Progenitor cell of endocrine pancreas (in vitro differentiated cells): ENCODE measurements at regions not wholly inside any gene's neighbourhood (a gene's known extent, or its start where the extent isn't known, plus 50 kb on each side); places are given as distances from the start of the nearest gene placed in this dataset.

Experiments
- DNase-seq: peaks from one replicate; pipeline ENCODE4 v3.0.0; 2021; ENCODE audit warnings: low spot score; ENCODE audit not compliant: unreplicated experiment
- H3K27ac Mint-ChIP-seq: 2 replicates; pipeline ENCODE4 v1.8.0; 2021; ENCODE audit warnings: mild to moderate bottlenecking, moderate library complexity, mixed read lengths
- H3K27me3 Mint-ChIP-seq: 2 replicates; pipeline ENCODE4 v1.8.0; 2021; ENCODE audit warnings: mixed read lengths
- H3K36me3 Mint-ChIP-seq: 2 replicates; pipeline ENCODE4 v1.8.0; 2022; ENCODE audit warnings: mixed read lengths; ENCODE audit not compliant: insufficient read depth
- H3K4me1 Mint-ChIP-seq: 2 replicates; pipeline ENCODE4 v1.8.0; 2021; ENCODE audit warnings: low read depth, mixed read lengths
- H3K4me3 Mint-ChIP-seq: 2 replicates; pipeline ENCODE4 v1.8.0; 2021; ENCODE audit warnings: low read depth, mild to moderate bottlenecking, moderate library complexity, mixed read lengths
- H3K9me3 Mint-ChIP-seq: 2 replicates; pipeline ENCODE4 v1.8.0; 2021; ENCODE audit warnings: low read depth, mixed read lengths
- CTCF ChIP-seq: fragments of 200-600 bp; sonication (generic); IDR thresholded peaks from one replicate; pipeline ENCODE4 v1.5.0; 2021; ENCODE audit warnings: antibody characterized with exemption, mild to moderate bottlenecking; ENCODE audit not compliant: unreplicated experiment

- H3K9me3 Mint-ChIP-seq = peaks cover 6% of the 10 kb centered on the region
Measured at GRCh38 chr15:100712226-100712625, 109.8 kb downstream of the ASB7 start.

GRCh38 chr15:100713163-100713867 lies 110.9 kb downstream of the ASB7 start:
- Mint-ChIP-seq H3K36me3 (no peaks in the 10 kb centered on the region), H3K4me1 (peaks cover 31% of the 10 kb centered on the region), H3K27me3 (peaks cover 61% of the 10 kb centered on the region), H3K9me3 (peaks cover 6% of the 10 kb centered on the region), H3K27ac (no peak overlapping the region), H3K4me3 (no peak overlapping the region)
- no peak for DNase-seq
- TF ChIP-seq CTCF = no peak

More at GRCh38 chr15:100712226-100712625, 109.8 kb downstream of the ASB7 start:
- Mint-ChIP-seq H3K27me3 (peaks cover 59% of the 10 kb centered on the region), H3K36me3 (peaks cover under 1% of the 10 kb centered on the region), H3K4me1 (peaks cover 31% of the 10 kb centered on the region), H3K27ac (no peak overlapping the region), H3K4me3 (no peak overlapping the region)
- DNase-seq = no peak
- TF ChIP-seq CTCF = no peak

DNA sequence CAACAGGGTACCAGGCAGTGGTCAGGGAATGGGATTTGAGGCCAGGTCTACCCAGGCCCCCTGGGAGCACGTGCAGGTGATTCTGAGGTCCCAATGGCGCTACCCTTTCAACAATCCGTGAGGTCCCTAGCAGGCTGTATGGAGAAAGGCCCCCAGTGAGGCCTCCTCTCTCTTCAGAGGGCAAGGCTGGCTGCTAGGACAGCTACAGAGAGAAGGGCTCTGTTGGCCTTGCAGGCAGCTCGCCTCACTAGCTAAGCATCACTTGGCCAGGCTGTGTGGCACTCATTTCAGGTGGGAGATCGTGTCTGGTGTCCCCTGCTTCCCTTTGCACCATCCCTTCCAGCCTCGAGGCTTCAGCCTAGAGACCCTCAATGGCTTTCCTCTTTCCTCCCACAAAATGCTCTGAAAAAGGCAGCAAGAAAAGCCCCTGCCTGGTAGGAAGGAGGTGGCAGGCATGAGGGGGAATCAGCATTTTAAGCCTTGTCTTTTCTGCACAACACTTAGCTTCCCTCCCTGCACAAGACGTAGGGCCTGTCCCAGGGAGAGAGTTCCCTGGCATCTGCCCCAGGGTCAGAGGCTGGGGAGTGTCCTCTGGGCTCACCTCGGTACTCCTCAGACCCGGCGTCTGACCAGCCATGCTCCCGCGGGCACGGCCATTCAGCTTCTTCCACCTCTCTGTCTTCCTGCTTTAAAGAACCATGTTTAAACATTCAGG lies 111.8 kb downstream of the ASB7 start:
- H3K9me3 Mint-ChIP-seq = peaks cover 6% of the 10 kb centered on the region
- TF ChIP-seq CTCF = no peak
- H3K27ac Mint-ChIP-seq = no peak overlapping the region
- peaks cover 58% of the 10 kb centered on the region for H3K27me3 Mint-ChIP-seq
- peaks cover 33% of the 10 kb centered on the region for H3K4me1 Mint-ChIP-seq
- no peaks in the 10 kb centered on the region for H3K36me3 Mint-ChIP-seq
- DNase-seq = no peak
- no peak overlapping the region for H3K4me3 Mint-ChIP-seq

DNA sequence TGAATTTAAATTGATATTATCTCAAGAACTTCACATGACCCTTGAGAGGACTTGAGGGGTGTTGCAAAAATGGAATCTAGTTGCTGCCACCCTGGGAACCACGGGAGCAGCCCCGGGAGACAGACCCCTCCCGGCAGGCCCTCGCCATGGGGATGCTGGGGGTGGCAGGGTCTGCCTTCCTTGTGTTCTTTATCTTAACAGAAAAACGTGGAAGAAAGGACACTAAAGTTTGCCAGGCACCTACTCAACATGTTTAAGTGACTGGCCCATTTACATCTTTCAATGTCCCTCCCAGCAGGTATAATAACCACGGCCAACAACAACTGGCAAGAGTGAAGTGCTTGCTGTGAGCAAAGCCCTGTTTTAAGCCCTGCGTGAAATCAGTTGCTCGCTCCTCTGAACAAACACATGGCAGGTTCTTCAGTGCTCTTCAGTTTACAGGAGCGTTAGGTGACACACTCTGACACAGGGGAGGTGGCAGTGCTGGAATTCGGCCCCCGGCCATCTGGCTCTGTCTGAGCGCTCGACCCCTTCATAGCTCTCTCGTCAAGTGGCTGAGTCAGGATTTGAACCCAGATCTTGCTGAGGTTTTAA lies 112.5 kb downstream of the ASB7 start:
- H3K9me3 Mint-ChIP-seq = peaks cover 2% of the 10 kb centered on the region
- no peak for TF ChIP-seq CTCF
- H3K36me3 Mint-ChIP-seq = no peaks in the 10 kb centered on the region
- no peak for DNase-seq
- peaks cover 54% of the 10 kb centered on the region for H3K27me3 Mint-ChIP-seq
- H3K27ac Mint-ChIP-seq = no peak overlapping the region
- H3K4me1 Mint-ChIP-seq = peaks cover 33% of the 10 kb centered on the region
- H3K4me3 Mint-ChIP-seq = no peak overlapping the region

GRCh38 chr15:100715571-100716455 lies 113.4 kb downstream of the ASB7 start:
- DNase-seq = no peak
- H3K27me3 Mint-ChIP-seq = peaks cover 53% of the 10 kb centered on the region
- peaks cover 35% of the 10 kb centered on the region for H3K4me1 Mint-ChIP-seq
- H3K27ac Mint-ChIP-seq = peak overlapping the region; percentile 56
- no peak for TF ChIP-seq CTCF
- H3K4me3 Mint-ChIP-seq = no peak overlapping the region
- H3K9me3 Mint-ChIP-seq = no peaks in the 10 kb centered on the region
- H3K36me3 Mint-ChIP-seq = no peaks in the 10 kb centered on the region
